Lower leg skin (tissue), 3 donors: ENCODE measurements at regions not wholly inside any gene's neighbourhood (a gene's known extent, or its start where the extent isn't known, plus 50 kb on each side); places are given as distances from the start of the nearest gene placed in this dataset.

ENCODE experiments used
- CTCF ChIP-seq, 3 donors: fragments of 450-650 bp; IDR thresholded peaks; one replicate each; pipeline ENCODE4 v1.5.1; 2016; ENCODE audit warnings: antibody characterized with exemption in 3 of 3, mild to moderate bottlenecking in 3 of 3, moderate library complexity in 2 of 3
- POLR2A ChIP-seq, 2 donors: fragments of 450-650 bp; IDR thresholded peaks; one replicate each; pipeline ENCODE4 v1.6.1; 2016 to 2017; ENCODE audit warnings: antibody characterized with exemption in 2 of 2, mild to moderate bottlenecking in 1 of 2, moderate library complexity in 1 of 2

- no peak for TF ChIP-seq CTCF (IDR thresholded peaks at IDR 0.05)
- TF ChIP-seq POLR2A (IDR thresholded peaks at IDR 0.05), result no peak
Observed at GRCh38 chr3:163476179-163476578, 1602.1 kb downstream of the SI start.
